UCSD-AML1 (cell line): ENCODE measurements at regions not wholly inside any gene's neighbourhood (a gene's known extent, or its start where the extent isn't known, plus 50 kb on each side); places are given as distances from the start of the nearest gene placed in this dataset.
"Not testable (repeated sequence)": the region's sequence is repeated elsewhere in the genome, so short reads cannot be mapped to it uniquely, and the experiment has no call there.

Experiments
- DNase-seq: peaks from one replicate; lab custom pipeline; 2025; ENCODE audit not compliant: unreplicated experiment; lab: John Stamatoyannopoulos, UW

DNA sequence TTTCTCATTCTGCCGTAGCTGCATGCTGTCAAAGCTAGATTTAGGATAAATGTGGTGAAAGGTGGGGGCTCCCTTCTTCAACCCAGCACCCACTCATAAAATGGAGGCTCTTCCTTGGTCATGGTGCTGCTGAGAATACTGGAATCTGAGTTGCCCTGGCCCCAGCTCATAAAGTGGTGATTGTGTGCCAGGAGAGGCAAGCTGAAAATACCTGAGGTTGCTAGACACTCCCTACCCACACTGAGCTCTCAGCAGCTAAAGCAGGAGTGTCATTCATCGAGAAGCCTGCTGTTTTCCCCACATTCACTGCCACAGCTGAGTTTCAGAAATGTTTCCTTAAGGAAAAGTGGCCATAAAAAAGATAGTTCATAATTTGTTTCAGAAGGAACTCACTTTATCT, 297.1 kb upstream of the RBMS1 start:
- DNase-seq = no peak

DNA sequence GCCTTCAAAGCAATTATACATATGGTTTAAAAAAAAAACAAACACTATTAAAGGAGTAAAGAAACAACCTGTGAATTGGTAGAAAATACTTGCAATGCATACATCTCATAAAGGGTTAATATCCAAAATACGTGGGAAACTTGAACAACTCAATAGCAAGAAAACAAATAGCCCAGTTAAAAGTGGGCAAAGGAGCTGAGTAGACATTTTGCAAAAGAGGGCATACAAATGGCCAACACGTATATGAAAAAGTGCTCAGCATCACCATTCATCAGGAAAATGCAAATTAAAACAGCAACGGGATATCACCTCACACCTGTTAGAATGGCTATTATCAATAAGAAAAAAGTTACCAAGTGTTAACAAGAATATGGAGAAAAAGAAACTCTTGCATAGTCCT, 298.3 kb upstream of the RBMS1 start:
- DNase-seq = no peak

DNA sequence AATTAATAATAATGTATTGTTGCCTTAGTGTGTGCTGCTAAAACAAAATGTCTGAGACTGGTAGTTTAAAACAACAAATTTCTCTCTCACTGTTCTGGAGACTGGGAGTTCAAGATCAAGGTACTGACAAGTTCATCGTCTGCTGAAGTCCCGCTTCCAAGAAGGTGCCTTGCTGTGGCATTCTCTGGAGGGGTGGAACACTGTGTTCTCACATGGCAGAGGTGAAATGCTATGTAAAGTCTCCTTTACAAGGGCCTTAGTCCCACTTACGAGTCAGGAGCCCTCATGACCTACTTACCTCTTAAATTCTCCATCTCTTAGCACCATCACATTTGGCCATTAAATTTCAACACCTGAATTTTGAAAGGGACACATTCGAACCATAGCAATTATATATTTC, 299.2 kb upstream of the RBMS1 start:
- DNase-seq = no peak

DNA sequence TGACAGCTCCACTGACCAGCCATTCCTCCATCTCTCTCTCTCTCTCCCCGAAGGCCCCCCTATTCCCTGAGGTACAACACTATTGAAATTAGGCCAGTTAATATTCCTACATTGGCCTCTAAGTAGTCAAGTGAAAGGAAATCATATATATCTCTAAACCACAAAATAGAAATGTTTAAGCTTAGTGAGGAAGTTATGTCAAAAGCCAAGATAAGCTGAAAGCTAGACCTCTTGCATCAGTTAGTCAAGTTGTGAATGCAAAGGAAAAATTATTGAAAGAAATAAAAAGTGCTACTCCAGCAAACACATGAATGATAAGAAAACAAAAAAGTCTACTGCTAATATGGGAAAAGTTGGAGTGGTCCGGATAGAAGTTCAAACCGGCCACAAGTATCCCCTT, 301.3 kb upstream of the RBMS1 start:
- DNase-seq = no peak

DNA sequence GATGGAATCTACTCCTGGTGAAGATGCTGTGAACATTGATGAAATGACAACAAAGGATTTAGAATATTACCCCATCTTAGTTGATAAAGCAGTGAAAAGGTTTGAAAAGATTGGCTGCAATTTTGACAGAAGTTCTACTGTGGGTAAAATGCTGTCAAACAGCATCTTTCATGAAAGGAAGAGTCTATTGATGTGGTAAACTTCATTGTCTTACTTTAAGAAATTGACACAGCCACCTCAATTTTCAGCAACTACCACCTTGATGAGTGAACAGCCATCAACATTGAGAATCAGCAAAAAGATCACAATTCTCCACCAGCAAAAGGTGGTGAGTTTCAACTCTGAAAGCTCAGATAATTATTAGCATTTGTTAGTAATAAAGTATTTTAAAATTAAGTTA, 310.3 kb upstream of the RBMS1 start:
- no peak for DNase-seq

DNA sequence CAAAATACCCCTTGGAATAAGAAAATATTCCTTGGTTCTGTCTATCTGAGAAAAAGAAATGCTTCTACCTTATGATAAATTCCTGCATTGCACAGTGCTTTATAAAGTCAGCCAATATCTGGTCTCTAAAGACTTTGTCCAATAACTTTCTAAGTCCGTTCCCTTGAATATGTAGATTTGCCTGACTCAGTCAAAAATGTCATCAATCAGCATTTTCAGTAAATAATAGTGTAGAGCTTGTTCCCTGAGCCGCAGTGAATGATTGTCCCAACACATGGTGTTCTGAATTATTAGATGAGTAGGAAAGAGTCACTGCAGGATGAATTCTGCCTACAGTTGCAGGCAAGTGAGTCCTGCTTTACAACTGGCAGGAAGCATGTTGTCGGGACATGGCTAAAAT, 316.8 kb upstream of the RBMS1 start:
- no peak for DNase-seq

DNA sequence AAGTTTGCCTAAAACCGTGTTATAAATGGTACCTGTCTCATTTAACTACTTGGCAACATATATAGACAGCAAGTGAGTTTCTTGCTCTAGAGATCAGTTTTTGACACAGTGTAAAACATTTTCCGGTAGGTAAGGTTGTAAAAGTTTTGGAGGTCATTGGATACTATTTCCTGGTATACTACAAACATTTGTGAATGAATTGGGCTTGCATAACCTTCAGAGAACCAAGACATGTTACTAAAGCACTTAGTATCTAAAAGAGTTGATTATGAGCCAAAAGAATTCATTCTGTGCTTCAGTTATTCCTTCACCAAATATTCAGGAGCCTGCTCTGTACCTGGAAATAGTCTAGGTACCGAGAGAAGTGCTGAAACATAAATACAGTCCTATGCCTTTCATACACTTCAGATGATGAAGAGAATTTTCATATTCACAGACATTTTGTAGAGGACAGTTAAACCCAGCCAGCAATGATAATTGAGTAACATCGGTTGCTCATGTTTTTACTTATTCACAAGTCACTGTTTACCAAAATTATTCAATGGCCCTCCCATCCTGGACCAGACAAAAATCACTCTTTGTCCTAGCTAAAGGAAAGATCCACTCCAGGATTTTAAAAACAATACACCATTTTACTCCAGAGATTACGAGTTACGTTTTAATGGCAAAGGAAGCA, 319.4 kb upstream of the RBMS1 start:
- no peak for DNase-seq

DNA sequence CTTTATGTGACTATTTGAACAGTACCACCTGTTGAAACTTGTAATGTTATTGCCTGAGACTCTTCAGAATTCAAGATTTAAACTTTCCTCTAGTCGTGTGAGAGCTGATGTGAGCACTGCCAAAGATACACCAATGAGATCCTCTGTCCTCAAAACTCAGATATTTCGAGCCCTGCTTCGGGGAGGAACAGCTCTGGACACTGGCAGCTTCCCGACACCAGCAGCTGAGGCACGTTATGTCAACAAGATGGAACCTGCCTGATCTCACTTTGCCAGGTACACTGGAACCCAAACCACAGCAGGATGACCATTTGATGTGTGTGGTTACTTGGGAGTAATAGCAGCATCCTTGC, 319.9 kb upstream of the RBMS1 start:
- no peak for DNase-seq

DNA sequence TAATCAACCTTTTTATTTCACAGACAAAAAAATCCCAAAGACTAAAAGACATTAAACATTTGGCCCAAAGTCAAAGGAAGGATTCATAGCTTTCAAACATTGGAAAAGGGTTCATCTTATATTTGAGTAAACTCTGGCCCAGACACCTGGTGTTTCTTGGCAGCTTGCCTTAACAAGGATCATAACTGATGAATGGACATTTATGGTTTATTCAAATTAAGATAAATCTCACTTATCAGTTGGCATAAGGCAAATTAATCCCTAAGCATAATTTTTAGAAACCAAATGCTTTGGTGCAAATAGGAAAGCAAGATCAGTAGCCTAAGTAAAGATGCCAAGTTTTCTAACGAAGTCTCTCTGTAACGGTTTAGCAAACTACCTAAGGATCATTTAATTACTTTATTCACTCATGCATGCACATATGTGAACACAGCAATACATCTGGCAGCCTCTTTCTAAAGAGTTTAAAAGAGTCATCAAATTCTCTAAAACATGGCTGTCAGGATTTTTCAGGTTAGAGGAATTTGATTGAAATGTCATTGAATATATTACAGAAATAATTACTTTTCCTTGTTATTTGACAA, 323.4 kb upstream of the RBMS1 start:
- no peak for DNase-seq

DNA sequence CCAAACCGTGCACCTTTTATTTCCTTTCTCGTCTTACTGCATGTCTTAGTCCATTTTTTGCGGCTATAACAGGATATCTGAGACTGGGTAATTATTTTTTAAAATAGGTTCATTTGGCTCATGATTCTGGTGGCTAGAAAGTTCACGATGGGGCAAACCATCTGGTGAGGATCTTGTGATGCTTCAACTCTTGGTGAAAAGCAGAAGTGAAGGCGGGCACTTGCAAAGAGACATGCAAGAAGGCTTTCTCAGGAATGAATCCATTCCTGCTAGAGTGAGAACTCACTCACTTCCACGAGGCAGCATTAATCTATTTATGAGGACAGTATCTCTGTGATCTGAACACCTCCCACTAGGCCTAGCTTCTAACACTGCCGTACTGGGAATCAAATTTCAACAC, 327.1 kb upstream of the RBMS1 start:
- no peak for DNase-seq

DNA sequence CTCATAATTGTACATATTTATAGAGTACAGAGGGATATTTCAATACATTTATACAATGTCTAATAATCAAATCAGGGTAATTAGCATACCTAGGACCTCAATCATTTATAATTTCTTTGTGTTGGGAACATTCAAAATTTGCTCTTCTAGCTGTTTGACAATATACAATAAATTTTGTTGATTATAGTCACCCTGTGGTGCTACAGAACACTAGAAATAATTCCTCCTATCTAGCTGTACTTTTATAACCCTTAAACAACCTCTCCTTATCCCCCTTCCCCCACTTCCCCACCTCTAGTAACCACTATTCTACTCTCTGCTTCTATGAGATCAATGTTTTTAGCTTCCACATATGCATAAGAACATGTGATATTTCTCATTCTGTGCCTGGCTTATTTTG, 328.4 kb upstream of the RBMS1 start:
- no peak for DNase-seq

DNA sequence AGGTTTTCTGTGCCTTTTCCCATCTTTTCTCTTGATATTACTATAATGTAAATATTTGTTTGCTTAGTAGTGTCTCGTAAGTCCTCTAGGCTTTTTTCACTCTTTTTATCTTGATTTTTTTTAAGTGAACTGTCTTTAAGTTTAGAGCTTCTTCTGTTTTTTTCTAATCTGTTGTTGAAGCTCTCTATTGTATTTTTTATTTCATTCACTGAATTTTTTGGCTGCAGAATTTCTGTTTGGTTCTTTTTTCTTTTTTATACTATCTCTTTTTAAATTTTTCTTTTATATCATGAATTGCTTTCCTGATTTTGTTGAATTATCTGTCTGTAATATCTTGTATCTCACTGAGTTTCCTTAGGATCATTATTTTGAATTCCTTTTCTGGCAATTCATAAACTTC, 331.8 kb upstream of the RBMS1 start:
- no peak for DNase-seq

DNA sequence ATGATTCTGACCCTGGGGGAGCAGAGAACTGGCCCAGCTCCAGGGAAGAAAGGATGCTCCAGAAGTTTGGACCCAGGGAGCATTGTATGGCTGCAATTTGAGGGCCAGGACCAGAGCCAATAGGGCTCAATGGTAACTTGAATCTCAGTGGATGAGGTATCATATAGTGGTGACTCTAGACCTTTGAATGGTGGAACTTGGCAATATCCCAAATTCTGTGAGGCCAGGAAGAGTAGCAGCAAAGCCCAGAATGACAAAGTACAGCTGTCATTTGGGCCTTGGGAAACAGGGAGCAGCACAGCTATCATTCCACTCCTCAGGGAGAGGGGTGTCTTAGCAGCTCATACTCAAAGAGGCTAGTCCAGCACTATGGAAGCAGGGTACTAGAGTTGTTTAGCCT, 332.9 kb upstream of the RBMS1 start:
- DNase-seq = no peak

DNA sequence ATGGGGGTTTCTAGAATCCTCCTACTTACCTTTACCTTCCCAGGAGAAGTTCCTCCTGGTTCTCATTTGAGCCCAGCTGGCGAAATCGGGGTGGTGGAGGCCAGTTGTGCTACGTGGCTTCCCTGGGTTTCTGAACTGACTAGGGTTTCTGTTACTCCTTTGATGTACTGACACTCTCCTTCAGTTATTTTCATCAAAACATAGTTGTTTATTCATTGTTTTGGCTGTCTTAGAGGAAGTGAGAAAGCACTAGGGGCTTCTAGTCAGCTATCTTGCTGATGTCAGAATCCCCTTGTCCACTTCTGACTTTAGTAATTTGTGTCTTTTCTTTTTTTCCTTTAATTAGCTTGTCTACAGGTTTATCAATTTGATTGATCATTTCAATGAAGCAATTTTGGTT, 332.2 kb upstream of the TANK start:
- no peak for DNase-seq

DNA sequence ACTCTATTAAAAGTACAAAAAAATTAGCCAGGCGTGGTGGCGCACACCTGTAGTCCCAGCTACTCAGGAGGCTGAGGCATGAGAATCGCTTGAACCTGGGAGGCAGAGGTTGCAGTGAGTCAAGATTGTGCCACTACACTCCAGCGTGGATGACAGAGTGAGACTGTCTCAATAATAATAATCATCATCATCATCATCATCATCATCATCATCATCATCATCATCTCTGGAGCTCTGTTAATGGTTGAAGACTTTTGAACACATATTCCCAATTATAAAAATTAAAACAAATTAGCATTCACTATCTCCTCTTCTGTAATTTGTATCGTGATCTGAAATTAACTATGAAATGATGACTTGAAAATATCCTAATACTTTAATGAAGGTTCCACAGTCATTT, 327.8 kb upstream of the TANK start:
- DNase-seq = not testable (repeated sequence)

DNA sequence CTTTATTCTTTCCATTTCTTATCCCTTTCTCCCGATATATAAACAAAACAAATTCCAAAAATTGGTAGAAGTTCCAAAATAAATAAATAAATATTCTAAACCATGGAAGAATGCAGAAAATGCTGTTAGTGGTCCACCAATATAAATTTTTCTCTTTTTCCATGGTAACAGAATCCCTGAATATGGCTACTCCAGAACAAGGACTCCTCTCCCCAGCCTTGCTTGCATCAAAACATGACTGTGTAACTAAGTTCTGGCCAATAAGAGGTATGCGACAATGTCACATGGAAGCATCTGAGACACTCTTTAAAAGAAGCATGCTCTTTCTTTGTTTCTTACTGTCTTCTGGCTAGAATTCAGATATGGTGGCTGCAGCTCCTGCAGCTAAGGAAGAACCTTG, 325.1 kb upstream of the TANK start:
- DNase-seq = no peak

DNA sequence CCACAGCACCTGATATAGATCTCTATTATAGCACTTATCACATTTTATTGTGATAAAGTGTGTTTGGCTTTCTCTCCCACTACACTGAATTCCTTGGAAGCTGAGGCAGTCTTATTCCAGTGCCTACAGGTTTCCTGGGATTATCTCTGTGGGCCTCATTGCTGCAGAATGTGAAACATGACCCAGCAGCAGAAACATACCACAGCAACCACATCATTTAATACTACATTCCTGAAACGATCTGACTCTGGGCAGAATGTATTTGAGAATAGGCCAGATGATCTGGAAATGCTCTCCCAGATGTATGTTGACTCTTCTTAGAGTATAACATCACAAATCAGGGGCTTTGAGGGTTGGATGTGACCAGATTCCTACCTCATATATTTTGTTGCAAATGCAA, 323.5 kb upstream of the TANK start:
- DNase-seq = no peak

DNA sequence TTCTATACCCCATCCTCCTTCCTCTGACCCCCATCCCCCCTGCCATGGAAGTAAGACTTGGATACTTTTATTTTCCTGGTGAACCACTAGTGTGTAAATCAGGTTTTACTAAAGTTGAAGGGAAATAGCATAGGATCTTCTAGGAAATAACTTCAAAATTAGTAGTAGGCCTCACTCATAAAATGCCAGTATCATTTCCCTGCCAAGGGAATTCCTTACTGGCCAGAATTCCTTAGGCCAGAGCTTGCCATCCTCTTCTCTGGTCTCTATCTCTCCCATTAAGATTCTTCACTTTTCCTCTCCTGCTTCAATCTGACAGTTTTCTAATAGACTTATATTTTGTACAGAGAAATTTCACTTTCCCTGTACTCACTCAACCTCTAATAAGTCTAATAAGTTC, 322.8 kb upstream of the TANK start:
- no peak for DNase-seq

DNA sequence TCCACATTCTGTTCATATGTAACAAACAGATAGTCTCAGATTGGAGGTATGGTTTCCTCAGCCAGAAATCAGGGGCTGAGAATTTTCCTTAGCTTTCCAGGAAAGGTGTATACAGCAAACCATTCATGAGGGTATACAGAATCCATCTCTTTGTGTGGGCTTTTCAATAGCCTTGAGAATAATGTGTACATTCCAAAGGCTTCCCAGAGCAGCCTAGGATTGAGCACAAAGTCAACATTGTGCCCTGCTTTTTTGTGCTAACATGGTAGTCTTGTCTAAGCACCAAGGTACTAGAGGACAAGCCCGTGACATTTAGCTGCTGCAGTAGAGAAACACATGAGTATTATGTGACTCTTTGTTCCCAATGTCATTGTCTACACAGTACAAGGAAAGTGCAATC, 322.1 kb upstream of the TANK start:
- DNase-seq = no peak

DNA sequence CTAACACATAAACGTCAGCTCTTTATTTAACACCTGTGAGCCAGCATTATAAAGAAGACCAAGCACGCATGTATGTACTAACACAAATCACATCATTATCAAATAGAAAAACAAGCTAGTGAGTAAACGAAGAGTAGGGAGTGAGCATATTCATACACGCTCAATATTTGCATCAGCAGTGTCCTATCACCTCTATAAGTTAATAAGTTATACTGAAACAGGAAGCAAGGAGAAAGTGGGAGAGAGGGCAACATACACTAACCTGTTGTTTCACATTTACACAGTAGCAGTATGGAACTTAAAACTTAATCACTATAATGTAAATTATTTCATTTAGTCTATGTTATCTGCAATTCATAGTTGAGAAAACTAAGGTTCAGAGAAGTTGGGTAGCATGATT, 321.5 kb upstream of the TANK start:
- no peak for DNase-seq

DNA sequence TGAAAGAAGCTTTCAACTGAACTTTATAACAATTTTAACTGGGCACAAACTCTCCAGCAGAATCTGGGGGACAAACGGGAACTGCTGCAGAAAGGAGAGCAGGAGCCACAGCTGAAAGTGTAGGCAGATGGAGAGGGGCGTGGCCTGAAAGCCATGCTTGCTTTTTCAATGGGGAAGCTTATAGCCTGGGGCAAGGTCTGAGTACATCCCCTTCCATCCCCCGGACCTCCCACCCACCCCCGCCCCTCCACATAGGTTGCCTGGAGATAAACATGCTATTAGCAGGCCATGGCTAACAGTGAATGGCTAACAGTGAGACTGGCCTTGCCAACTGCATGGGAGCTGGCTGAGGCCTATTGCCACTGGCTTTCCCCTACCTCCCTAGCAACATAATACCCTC, 317.9 kb upstream of the TANK start:
- DNase-seq = no peak

DNA sequence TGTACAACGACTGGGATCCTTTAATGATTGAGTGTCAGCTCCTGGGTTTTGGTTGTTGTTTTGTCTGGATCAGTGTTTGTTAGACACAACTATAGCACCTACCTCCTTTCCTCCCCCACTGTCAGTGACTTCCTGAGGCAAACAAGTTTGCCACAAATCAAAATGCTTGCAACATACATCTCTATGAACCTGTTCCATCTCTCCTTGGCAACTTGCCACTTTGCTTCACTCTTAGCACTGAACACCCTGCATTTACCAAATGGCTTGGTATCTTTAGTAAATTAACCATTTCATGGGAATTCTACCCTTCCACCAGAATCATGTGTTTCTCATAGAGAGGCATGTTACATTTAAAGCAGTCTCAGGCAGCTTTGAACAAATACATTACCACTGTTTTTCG, 301.1 kb upstream of the TANK start:
- no peak for DNase-seq

DNA sequence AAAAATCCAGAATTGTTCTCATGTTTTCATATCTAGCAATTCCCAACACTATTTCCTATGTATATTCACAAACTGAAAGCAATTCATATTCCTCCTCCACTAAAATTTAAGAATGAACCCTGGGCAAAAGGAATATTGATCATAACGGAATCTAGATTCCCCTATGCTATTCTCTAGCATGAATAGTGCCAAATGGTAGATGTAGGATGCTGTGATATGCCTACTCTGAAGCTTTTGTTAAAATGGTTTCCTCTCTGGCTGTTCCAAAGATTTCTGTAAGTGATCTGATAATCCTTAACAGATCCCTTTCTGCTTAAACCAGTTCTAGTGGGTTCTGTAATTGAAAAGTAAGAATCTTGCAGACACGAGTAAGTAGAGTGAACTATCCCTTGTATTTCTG, 298.0 kb upstream of the TANK start:
- no peak for DNase-seq

DNA sequence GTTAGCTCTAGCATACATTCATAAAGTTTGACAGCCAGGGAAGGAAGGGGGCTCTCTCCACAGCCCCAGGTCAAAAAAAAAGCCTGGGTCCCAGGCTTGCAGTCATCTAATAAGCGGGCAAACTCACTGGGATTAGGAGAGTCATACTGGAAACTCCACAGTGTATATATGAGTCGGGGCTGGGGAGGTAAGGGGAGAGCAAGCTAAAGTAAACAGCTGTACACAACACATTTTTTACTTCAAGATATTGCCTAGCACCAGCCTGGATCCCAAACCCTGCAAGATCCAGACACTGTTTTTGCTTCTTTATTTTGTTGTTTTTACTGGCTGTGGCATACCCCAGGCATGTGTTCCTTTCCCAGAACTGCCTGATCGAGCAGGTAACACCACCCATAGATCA, 291.3 kb upstream of the TANK start:
- DNase-seq = no peak
